H9 (cell line): ENCODE measurements at regions not wholly inside any gene's neighbourhood (a gene's known extent, or its start where the extent isn't known, plus 50 kb on each side); places are given as distances from the start of the nearest gene placed in this dataset.

Experiments used
- DNase-seq: peaks from one replicate; pipeline ENCODE4 v3.0.0-alpha.2; 2017
- H2AFZ ChIP-seq: one replicate; pipeline ENCODE4 v1.6.1; 2013; ENCODE audit warnings: mild to moderate bottlenecking, low read length, control low read depth, moderate library complexity
- H2AK5ac ChIP-seq: 2 replicates; pipeline ENCODE4 v1.6.1; 2013; ENCODE audit warnings: low read length, control low read depth, mixed read lengths; ENCODE audit not compliant: insufficient read length
- H2BK120ac ChIP-seq: one replicate; pipeline ENCODE4 v1.6.1; 2013; ENCODE audit warnings: low read depth, mild to moderate bottlenecking, low read length, control low read depth, inconsistent platforms; ENCODE audit not compliant: poor library complexity, severe bottlenecking
- H2BK12ac ChIP-seq: 2 replicates; pipeline ENCODE4 v1.6.1; 2013; ENCODE audit warnings: low read length, control low read depth, mixed read lengths, low read depth; ENCODE audit not compliant: insufficient read length
- H2BK15ac ChIP-seq: 2 replicates; pipeline ENCODE4 v1.6.1; 2013; ENCODE audit warnings: low read depth, low read length, control low read depth
- H2BK20ac ChIP-seq: one replicate; pipeline ENCODE4 v1.6.1; 2013; ENCODE audit warnings: low read depth, mild to moderate bottlenecking, low read length, control low read depth, inconsistent platforms; ENCODE audit not compliant: poor library complexity, severe bottlenecking
- H2BK5ac ChIP-seq: 2 replicates; pipeline ENCODE4 v1.6.1; 2013; ENCODE audit warnings: low read length, control low read depth, mixed read lengths; ENCODE audit not compliant: insufficient read length
- H3K14ac ChIP-seq: 2 replicates; pipeline ENCODE4 v1.6.1; 2013; ENCODE audit warnings: low read length, control low read depth; ENCODE audit not compliant: insufficient read depth
- H3K18ac ChIP-seq: 2 replicates; pipeline ENCODE4 v1.6.1; 2013; ENCODE audit warnings: low read depth, mild to moderate bottlenecking, mixed read lengths, low read length, control low read depth; ENCODE audit not compliant: insufficient read length
- H3K23ac ChIP-seq: 2 replicates; pipeline ENCODE4 v1.6.1; 2013; ENCODE audit warnings: low read length, control low read depth, mixed read lengths, low read depth; ENCODE audit not compliant: insufficient read length
- H3K23me2 ChIP-seq: 2 replicates; pipeline ENCODE4 v1.6.1; 2013; ENCODE audit warnings: low read depth, mild to moderate bottlenecking, mixed read lengths, low read length, control low read depth; ENCODE audit not compliant: insufficient read length, poor library complexity, severe bottlenecking
- H3K27ac ChIP-seq: 2 replicates; pipeline ENCODE4 v1.5.1; 2013; ENCODE audit warnings: low read length, control low read depth, mixed read lengths, low read depth; ENCODE audit not compliant: insufficient read length
- H3K27me3 ChIP-seq: 2 replicates; pipeline ENCODE4 v1.6.1; 2013; ENCODE audit warnings: low read length, control low read depth, inconsistent platforms; ENCODE audit not compliant: insufficient read depth
- H3K4ac ChIP-seq: 2 replicates; pipeline ENCODE4 v1.6.1; 2013; ENCODE audit warnings: low read depth, mild to moderate bottlenecking, control low read depth, inconsistent platforms, low read length, moderate library complexity
- H3K4me1 ChIP-seq: 2 replicates; pipeline ENCODE4 v1.6.1; 2013; ENCODE audit warnings: low read length, control low read depth, inconsistent platforms; ENCODE audit not compliant: insufficient read depth
- H3K4me2 ChIP-seq: 2 replicates; pipeline ENCODE4 v1.6.1; 2013; ENCODE audit warnings: low read length, control low read depth, mixed read lengths; ENCODE audit not compliant: insufficient read length, insufficient read depth
- H3K56ac ChIP-seq: 2 replicates; pipeline ENCODE4 v1.6.1; 2013; ENCODE audit warnings: low read depth, mild to moderate bottlenecking, mixed read lengths, low read length, control low read depth; ENCODE audit not compliant: insufficient read length
- H3K79me1 ChIP-seq: 2 replicates; pipeline ENCODE4 v1.6.1; 2013; ENCODE audit warnings: low read depth, mild to moderate bottlenecking, moderate library complexity, low read length, control low read depth, inconsistent platforms; ENCODE audit not compliant: insufficient read depth, poor library complexity, severe bottlenecking
- H3K79me2 ChIP-seq: 2 replicates; pipeline ENCODE4 v1.6.1; 2013; ENCODE audit warnings: low read length, control low read depth, inconsistent platforms; ENCODE audit not compliant: insufficient read depth
- H3K9ac ChIP-seq: 2 replicates; pipeline ENCODE4 v1.6.1; 2013; ENCODE audit warnings: low read length, control low read depth, mixed read lengths; ENCODE audit not compliant: insufficient read length; ENCODE audit errors: extremely low read depth
- H3K9me3 ChIP-seq: one replicate; pipeline ENCODE4 v1.6.1; 2013; ENCODE audit warnings: low read depth, low read length, inconsistent platforms; ENCODE audit not compliant: control insufficient read depth
- H3T11ph ChIP-seq: one replicate; pipeline ENCODE4 v1.6.1; 2013; ENCODE audit warnings: mild to moderate bottlenecking, low read length, control low read depth, inconsistent platforms
- H4K20me1 ChIP-seq: one replicate; pipeline ENCODE4 v1.6.1; 2013; ENCODE audit not compliant: control insufficient read depth, insufficient read length, insufficient read depth
- H4K5ac ChIP-seq: 2 replicates; pipeline ENCODE4 v1.6.1; 2013; ENCODE audit warnings: low read depth, mild to moderate bottlenecking, mixed read lengths, low read length, control low read depth; ENCODE audit not compliant: insufficient read length
- H4K8ac ChIP-seq: replicated peaks from 2 replicates; pipeline ENCODE4 v1.6.1; 2013; ENCODE audit warnings: low read length, control low read depth, mixed read lengths, low read depth; ENCODE audit not compliant: insufficient read length
- H4K91ac ChIP-seq: 2 replicates; pipeline ENCODE4 v1.6.1; 2013; ENCODE audit warnings: low read depth, mild to moderate bottlenecking, moderate library complexity, mixed read lengths, low read length, control low read depth; ENCODE audit not compliant: insufficient read length
- H3K27ac Mint-ChIP-seq, 3 experiments: 2 replicates in 2 of 3; 3 replicates in 1 of 3; pipeline ENCODE4 v1.8.0; 2020 to 2021; ENCODE audit warnings: mixed read lengths in 3 of 3, mild to moderate bottlenecking in 1 of 3, moderate library complexity in 1 of 3
- H3K27me3 Mint-ChIP-seq: 2 replicates; pipeline ENCODE4 v1.8.0; 2021; ENCODE audit warnings: low read depth, mild to moderate bottlenecking, moderate library complexity, mixed read lengths
- H3K36me3 Mint-ChIP-seq, 3 experiments: 2 replicates in 2 of 3; 3 replicates in 1 of 3; pipeline ENCODE4 v1.8.0; 2020 to 2021; ENCODE audit warnings: low read depth in 3 of 3, mixed read lengths in 3 of 3; ENCODE audit not compliant: insufficient read depth in 1 of 3
- H3K4me1 Mint-ChIP-seq, 2 experiments: 2 replicates each; pipeline ENCODE4 v1.8.0; 2020; ENCODE audit warnings: mixed read lengths in 2 of 2
- H3K4me3 Mint-ChIP-seq, 2 experiments: 2 replicates in 1 of 2; 3 replicates in 1 of 2; pipeline ENCODE4 v1.8.0; 2020 to 2021; ENCODE audit warnings: mild to moderate bottlenecking in 2 of 2, mixed read lengths in 2 of 2, moderate library complexity in 1 of 2
- H3K9me3 Mint-ChIP-seq, 2 experiments: 2 replicates in 1 of 2; 3 replicates in 1 of 2; pipeline ENCODE4 v1.8.0; 2020; ENCODE audit warnings: mild to moderate bottlenecking in 2 of 2, mixed read lengths in 2 of 2, moderate library complexity in 1 of 2
- WGBS: extraction: QIAGEN DNeasy Blood & Tissue Kit; methylation state at CpG from one replicate; pipeline ENCODE4 v1.1.7; 2013; ENCODE audit warnings: missing lambda C conversion rate, low lambda C conversion rate, mixed read lengths; ENCODE audit not compliant: insufficient read length; ENCODE audit errors: extremely low coverage; 5-methylcytosine and 5-hydroxymethylcytosine counted together
- TF ChIP-seq, protein P1 (sequence below): fragments of 200-600 bp; sonication (generic); conservative IDR thresholded peaks from 3 replicates; pipeline ENCODE4 v1.8.0; 2021; ENCODE audit warnings: antibody characterized with exemption, mild to moderate bottlenecking

DNA sequence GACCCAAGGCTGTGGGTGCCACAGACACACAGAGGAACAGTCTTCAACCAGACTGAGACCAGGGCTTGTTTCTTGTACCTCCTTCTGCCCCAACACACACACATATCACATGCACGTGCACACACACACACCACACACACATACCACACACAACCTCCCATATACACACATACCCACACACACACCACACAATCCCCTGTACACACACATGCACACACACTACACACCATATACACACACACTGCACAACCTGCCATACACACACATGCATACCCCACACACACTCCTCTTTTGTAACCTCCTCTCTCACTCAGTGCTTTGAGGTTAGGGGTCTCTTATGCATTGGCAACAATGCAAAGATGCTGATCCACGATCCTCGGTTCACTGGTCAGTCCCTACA is 217.0 kb downstream of the AJAP1 start:
- Histone ChIP-seq H2BK120ac (no peak overlapping the region), H2BK15ac (no peak overlapping the region), H3K23me2 (no peaks in the 10 kb centered on the region), H3K18ac (no peak overlapping the region), H4K5ac (no peak overlapping the region), H3T11ph (no peak overlapping the region), H3K4ac (no peak overlapping the region), H3K14ac (no peak overlapping the region), H3K9me3 (peaks cover 10% of the 10 kb centered on the region), H2AFZ (no peak overlapping the region), H3K9ac (no peak overlapping the region), H4K91ac (no peak overlapping the region), H3K4me2 (no peak overlapping the region), H4K20me1 (no peaks in the 10 kb centered on the region), H2BK12ac (no peak overlapping the region), H2BK20ac (no peak overlapping the region), H3K23ac (no peak overlapping the region), H3K79me1 (no peaks in the 10 kb centered on the region), H3K4me1 (no peaks in the 10 kb centered on the region), H3K56ac (no peak overlapping the region), H3K79me2 (no peaks in the 10 kb centered on the region), H4K8ac (no peak overlapping the region), H2AK5ac (no peak overlapping the region), H3K27me3 (no peaks in the 10 kb centered on the region), H3K27ac (no peak overlapping the region), H2BK5ac (no peak overlapping the region)
- Mint-ChIP-seq H3K4me3 (no peak overlapping the region), H3K27ac (no peak overlapping the region), H3K27me3 (peaks cover 10% of the 10 kb centered on the region), H3K4me1 (no peaks in the 10 kb centered on the region; a peak in 1 of 4 replicates), H3K9me3 (peaks cover 17 to 18% of the 10 kb centered on the region in 2 experiments), H3K36me3 (peaks cover 2 to 15% (median 14%) of the 10 kb centered on the region in 3 experiments; a peak in 6 of 7 replicates)
- WGBS, result no CpG with 5 or more reads among the region's 3 CpGs
- TF ChIP-seq, protein P1, sequence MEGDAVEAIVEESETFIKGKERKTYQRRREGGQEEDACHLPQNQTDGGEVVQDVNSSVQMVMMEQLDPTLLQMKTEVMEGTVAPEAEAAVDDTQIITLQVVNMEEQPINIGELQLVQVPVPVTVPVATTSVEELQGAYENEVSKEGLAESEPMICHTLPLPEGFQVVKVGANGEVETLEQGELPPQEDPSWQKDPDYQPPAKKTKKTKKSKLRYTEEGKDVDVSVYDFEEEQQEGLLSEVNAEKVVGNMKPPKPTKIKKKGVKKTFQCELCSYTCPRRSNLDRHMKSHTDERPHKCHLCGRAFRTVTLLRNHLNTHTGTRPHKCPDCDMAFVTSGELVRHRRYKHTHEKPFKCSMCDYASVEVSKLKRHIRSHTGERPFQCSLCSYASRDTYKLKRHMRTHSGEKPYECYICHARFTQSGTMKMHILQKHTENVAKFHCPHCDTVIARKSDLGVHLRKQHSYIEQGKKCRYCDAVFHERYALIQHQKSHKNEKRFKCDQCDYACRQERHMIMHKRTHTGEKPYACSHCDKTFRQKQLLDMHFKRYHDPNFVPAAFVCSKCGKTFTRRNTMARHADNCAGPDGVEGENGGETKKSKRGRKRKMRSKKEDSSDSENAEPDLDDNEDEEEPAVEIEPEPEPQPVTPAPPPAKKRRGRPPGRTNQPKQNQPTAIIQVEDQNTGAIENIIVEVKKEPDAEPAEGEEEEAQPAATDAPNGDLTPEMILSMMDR, result no peak
- DNase-seq, result no peak
